DND-41 (cell line): ENCODE measurements at regions not wholly inside any gene's neighbourhood (a gene's known extent, or its start where the extent isn't known, plus 50 kb on each side); places are given as distances from the start of the nearest gene placed in this dataset.

ENCODE experiments used
- ATAC-seq: fragments of 200-7000 bp; cut with Tn5 transposase; 3 replicates; pipeline ENCODE4 v1.9.1; 2021; ENCODE audit warnings: low read depth; ENCODE audit not compliant: insufficient read depth
- DNase-seq: peaks from one replicate; pipeline ENCODE4 v3.0.0-alpha.2; 2020
- H2AFZ ChIP-seq: 2 replicates; pipeline ENCODE4 v1.6.0; 2012; ENCODE audit warnings: low read depth, low read length
- H3K27ac ChIP-seq: 2 replicates; pipeline ENCODE4 v1.5.1; 2012; ENCODE audit warnings: low read length, inconsistent platforms
- H3K27me3 ChIP-seq: fragments of 200-600 bp; sonication (generic); 2 replicates; pipeline ENCODE4 v1.6.0; 2012; ENCODE audit warnings: low read length, mild to moderate bottlenecking, inconsistent platforms; ENCODE audit not compliant: insufficient read depth, poor library complexity
- H3K36me3 ChIP-seq: 2 replicates; pipeline ENCODE4 v1.5.1; 2012; ENCODE audit warnings: low read length, inconsistent platforms; ENCODE audit not compliant: insufficient read depth
- H3K4me1 ChIP-seq: 2 replicates; pipeline ENCODE4 v1.5.1; 2012; ENCODE audit warnings: mild to moderate bottlenecking, low read length; ENCODE audit not compliant: insufficient read depth
- H3K4me2 ChIP-seq: 2 replicates; pipeline ENCODE4 v1.6.0; 2012; ENCODE audit warnings: mild to moderate bottlenecking, moderate library complexity, low read length, inconsistent platforms; ENCODE audit not compliant: insufficient read depth
- H3K4me3 ChIP-seq, 2 experiments: fragments of 200-600 bp in 1 of 2; shearing (Covaris generic) in 1 of 2; 2 replicates each; pipeline ENCODE4 v1.5.1; 2012 to 2016; ENCODE audit warnings: inconsistent platforms in 2 of 2, low read length in 2 of 2, mild to moderate bottlenecking in 2 of 2, low read depth in 1 of 2, moderate library complexity in 1 of 2
- H3K79me2 ChIP-seq: 2 replicates; pipeline ENCODE4 v1.6.0; 2012; ENCODE audit warnings: low read length, inconsistent platforms; ENCODE audit not compliant: insufficient read depth
- H3K9ac ChIP-seq: 2 replicates; pipeline ENCODE4 v1.6.0; 2012; ENCODE audit warnings: low read depth, mild to moderate bottlenecking, inconsistent platforms, low read length, moderate library complexity
- H3K9me3 ChIP-seq: 2 replicates; pipeline ENCODE4 v1.5.1; 2012; ENCODE audit warnings: low read length, moderate library complexity, mild to moderate bottlenecking, inconsistent platforms; ENCODE audit not compliant: insufficient read depth, severe bottlenecking
- H4K20me1 ChIP-seq: 2 replicates; pipeline ENCODE4 v1.6.0; 2012; ENCODE audit warnings: low read length; ENCODE audit not compliant: insufficient read depth
- EZH2 ChIP-seq: IDR thresholded peaks from 3 replicates; pipeline ENCODE4 v1.6.1; 2012; ENCODE audit warnings: borderline replicate concordance, low read depth, mild to moderate bottlenecking, moderate library complexity, low read length, inconsistent platforms; ENCODE audit not compliant: severe bottlenecking
- TF ChIP-seq, protein P1 (sequence below): IDR thresholded peaks from 2 replicates; pipeline ENCODE4 v1.5.1; 2012; ENCODE audit warnings: borderline replicate concordance, low read length, moderate library complexity, mild to moderate bottlenecking; ENCODE audit not compliant: poor library complexity, severe bottlenecking; ENCODE audit errors: extremely low read depth

DNA sequence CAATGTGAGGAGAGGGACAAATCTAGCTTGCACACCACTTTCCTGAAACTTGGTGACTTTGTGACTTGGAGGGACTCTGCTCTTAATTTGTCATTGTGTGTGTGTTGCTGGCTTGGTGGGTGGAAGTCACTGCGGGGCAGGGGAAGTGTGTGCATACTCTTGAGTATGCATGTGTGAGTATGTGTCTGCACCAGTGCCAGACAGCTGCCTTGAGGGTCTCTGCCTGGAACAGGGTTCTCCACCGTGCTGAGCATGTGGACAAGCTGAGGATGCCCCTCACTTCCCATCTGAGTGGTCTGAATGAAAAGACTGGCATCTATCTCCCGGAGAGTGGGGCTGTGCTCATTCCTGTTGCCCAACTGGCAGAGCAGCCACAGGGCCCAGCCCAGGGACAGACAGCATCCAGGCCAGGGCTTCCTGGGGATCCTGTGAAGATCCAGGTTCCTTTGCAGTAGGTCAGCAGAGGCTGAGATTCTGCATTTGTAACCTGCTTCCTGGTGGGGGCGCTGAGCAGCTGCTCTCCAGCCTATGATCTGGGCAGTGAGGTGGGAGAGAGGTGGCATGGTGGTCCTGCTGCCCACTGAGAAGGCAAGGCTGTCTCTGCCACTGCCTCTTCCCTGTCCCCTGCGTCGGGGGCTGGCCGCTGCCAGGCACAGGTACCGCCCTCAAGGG lies 138.9 kb upstream of the HAAO start:
- Histone ChIP-seq H3K79me2 (no peaks in the 10 kb centered on the region), H2AFZ (no peak overlapping the region), H4K20me1 (no peaks in the 10 kb centered on the region), H3K4me3 (no peak overlapping the region), H3K4me2 (no peak overlapping the region), H3K4me1 (no peaks in the 10 kb centered on the region), H3K9me3 (no peaks in the 10 kb centered on the region), H3K9ac (no peak overlapping the region), H3K27ac (no peak overlapping the region), H3K27me3 (no peaks in the 10 kb centered on the region), H3K36me3 (no peaks in the 10 kb centered on the region)
- DNase-seq (no peak), ATAC-seq (no peak)
- no peak for TF ChIP-seq EZH2
- TF ChIP-seq, protein P1, sequence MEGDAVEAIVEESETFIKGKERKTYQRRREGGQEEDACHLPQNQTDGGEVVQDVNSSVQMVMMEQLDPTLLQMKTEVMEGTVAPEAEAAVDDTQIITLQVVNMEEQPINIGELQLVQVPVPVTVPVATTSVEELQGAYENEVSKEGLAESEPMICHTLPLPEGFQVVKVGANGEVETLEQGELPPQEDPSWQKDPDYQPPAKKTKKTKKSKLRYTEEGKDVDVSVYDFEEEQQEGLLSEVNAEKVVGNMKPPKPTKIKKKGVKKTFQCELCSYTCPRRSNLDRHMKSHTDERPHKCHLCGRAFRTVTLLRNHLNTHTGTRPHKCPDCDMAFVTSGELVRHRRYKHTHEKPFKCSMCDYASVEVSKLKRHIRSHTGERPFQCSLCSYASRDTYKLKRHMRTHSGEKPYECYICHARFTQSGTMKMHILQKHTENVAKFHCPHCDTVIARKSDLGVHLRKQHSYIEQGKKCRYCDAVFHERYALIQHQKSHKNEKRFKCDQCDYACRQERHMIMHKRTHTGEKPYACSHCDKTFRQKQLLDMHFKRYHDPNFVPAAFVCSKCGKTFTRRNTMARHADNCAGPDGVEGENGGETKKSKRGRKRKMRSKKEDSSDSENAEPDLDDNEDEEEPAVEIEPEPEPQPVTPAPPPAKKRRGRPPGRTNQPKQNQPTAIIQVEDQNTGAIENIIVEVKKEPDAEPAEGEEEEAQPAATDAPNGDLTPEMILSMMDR = peak; percentile 41

DNA sequence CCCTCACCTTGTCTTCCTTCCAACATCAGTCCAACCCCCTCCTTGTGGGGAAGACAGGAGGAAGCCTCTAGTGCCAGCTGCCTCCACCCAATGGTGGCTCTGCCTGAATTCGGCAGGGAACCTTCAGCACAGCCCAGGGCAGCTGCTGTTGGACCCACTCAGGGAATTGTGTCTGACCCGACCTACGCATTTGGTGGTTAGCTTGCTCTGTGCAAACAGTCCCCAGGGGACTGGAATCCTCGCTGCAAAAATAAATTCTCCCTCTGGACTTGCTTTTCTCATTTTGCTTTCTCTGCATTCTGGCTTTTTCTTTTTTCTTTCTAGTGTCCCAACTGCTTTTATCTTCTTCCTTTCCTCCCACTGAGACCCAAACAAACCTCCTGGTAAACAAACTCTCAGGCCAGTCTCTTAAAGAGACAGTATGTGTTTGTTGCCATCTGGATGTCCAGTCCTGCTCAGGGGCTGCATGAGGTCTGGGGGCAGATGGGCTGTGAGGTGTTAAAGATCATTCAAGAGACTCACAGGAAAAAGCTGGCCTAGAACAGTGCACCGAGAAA lies 137.7 kb upstream of the HAAO start:
- ATAC-seq (0 out of 3 replicates have a peak, but pooled peaks have one; percentile 34), DNase-seq (no peak)
- no peaks in the 10 kb centered on the region for H3K36me3 ChIP-seq
- H3K9ac ChIP-seq = no peak overlapping the region
- no peaks in the 10 kb centered on the region for H3K9me3 ChIP-seq
- no peak overlapping the region for H3K4me2 ChIP-seq
- H3K27ac ChIP-seq = no peak overlapping the region
- no peaks in the 10 kb centered on the region for H4K20me1 ChIP-seq
- H2AFZ ChIP-seq = no peak overlapping the region
- no peaks in the 10 kb centered on the region for H3K79me2 ChIP-seq
- H3K27me3 ChIP-seq = no peaks in the 10 kb centered on the region
- no peak overlapping the region for H3K4me3 ChIP-seq
- no peak for TF ChIP-seq EZH2
- TF ChIP-seq, protein P1 = no peak
- no peaks in the 10 kb centered on the region for H3K4me1 ChIP-seq

DNA sequence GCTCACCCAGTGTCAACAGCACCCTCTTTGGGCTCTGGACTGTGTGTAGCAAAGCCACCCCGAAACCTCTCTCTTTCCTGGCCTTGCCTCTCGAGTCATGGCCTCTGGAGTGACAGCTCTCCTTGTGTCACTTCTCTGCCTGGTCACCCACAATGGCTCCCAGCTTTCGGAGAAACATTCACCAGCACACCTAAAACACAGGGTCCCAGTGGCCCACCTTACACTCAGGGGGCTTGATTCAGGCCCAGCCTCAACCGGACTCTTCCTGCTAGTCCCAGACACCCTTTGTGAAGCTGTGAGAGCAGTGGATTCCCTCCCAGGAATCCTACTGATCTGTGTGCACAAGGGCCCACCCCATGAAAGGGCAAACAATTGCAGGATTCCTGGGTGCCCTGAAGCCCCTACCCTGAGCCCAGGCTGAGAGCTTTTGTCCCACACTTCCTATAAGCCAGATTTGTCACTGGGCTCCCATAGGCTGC lies 137.2 kb upstream of the HAAO start:
- Histone ChIP-seq H3K9ac (no peak overlapping the region), H3K27me3 (no peaks in the 10 kb centered on the region), H3K4me3 (no peak overlapping the region), H3K27ac (no peak overlapping the region), H3K9me3 (no peaks in the 10 kb centered on the region), H2AFZ (no peak overlapping the region), H3K36me3 (no peaks in the 10 kb centered on the region), H4K20me1 (no peaks in the 10 kb centered on the region), H3K4me1 (no peaks in the 10 kb centered on the region), H3K79me2 (no peaks in the 10 kb centered on the region), H3K4me2 (no peak overlapping the region)
- no peak for TF ChIP-seq EZH2
- DNase-seq = no peak
- ATAC-seq = no peak

DNA sequence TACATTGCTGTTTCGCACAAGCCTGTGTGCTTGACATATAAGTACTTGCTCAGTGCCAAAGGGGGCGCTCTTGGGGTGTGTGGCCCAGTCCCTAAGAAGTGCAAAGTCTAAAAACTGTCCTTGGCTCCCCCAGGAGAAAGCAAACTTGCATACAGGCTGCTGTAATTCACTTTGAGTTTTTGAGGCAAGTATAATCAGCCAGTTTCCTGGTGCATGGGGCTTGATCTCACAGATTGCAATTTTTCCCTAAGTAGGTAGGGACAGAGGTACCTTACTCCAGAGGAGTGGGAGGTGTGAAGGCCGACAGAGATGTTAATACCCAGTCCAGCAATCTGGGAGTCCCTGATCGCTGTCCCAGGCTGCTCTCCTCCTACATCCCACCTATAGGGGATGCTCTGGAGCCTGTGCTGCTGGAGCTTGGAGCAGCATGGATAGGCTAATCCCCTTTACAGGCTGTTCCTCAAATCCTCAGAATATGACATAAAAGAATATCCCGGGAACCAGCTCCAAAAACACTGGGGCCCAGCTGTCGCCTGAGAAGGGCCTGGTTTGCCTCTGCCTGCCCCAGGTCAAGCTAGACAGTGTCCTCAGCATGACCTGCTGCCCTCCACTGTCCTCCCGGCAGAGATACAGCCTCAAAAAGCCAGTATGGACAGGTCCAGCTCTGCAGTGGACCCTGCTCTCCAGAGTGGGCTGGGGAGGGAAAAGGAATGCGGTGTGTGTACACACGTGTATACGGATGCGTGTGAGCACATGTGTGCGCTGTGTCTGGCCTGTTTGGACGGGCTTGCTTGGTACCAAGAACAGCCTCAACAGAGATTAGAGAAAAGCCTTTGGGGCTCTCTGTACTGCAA lies 136.5 kb upstream of the HAAO start:
- Histone ChIP-seq H3K9me3 (no peaks in the 10 kb centered on the region), H3K4me1 (no peaks in the 10 kb centered on the region), H3K27me3 (no peaks in the 10 kb centered on the region), H4K20me1 (no peaks in the 10 kb centered on the region), H3K36me3 (no peaks in the 10 kb centered on the region), H3K79me2 (no peaks in the 10 kb centered on the region), H3K27ac (no peak overlapping the region), H3K4me3 (no peak overlapping the region), H3K4me2 (no peak overlapping the region), H3K9ac (no peak overlapping the region), H2AFZ (no peak overlapping the region)
- DNase-seq (no peak), ATAC-seq (no peak; the same call in 2 of the 3 replicates)
- no peak for TF ChIP-seq EZH2
- TF ChIP-seq, protein P1 = peak; percentile 36
